Coronary artery (tissue), 2 donors: ENCODE measurements at regions not wholly inside any gene's neighbourhood (a gene's known extent, or its start where the extent isn't known, plus 50 kb on each side); places are given as distances from the start of the nearest gene placed in this dataset.

Experiments used
- DNase-seq: peaks from one replicate; pipeline ENCODE4 v3.0.0-alpha.2; 2017; ENCODE audit warnings: low spot score
- H3K27ac ChIP-seq, 2 donors: fragments of 200-600 bp; sonication (generic); one replicate each; pipeline ENCODE4 v1.5.1; 2016 to 2019
- H3K4me3 ChIP-seq: fragments of 200-600 bp; sonication (generic); 2 replicates; pipeline ENCODE4 v1.5.1; 2016; ENCODE audit warnings: mild to moderate bottlenecking, moderate library complexity
- CTCF ChIP-seq: fragments of 200-600 bp; sonication (generic); IDR thresholded peaks from one replicate; pipeline ENCODE4 v1.5.1; 2019; ENCODE audit warnings: antibody characterized with exemption

- no peak for TF ChIP-seq CTCF
- no peak overlapping the region for H3K27ac ChIP-seq
- DNase-seq: no peak
- H3K4me3 ChIP-seq: no peak overlapping the region
Measured at GRCh38 chr13:66106246-66106645, 1123.9 kb downstream of the PCDH9 start.

GRCh38 chr13:66102864-66103263, 1127.3 kb downstream of the PCDH9 start:
- no peak for DNase-seq
- no peak overlapping the region for H3K4me3 ChIP-seq
- H3K27ac ChIP-seq: no peak overlapping the region
- TF ChIP-seq CTCF: no peak

GRCh38 chr13:66099825-66100224, 1130.3 kb downstream of the PCDH9 start:
- H3K4me3 ChIP-seq: no peak overlapping the region
- no peak for DNase-seq
- no peak for TF ChIP-seq CTCF

GRCh38 chr13:66098931-66099628, 1131.1 kb downstream of the PCDH9 start:
- Histone ChIP-seq H3K4me3 (no peak overlapping the region), H3K27ac (no peak overlapping the region)
- no peak for DNase-seq
- no peak for TF ChIP-seq CTCF

More at GRCh38 chr13:66099825-66100224, 1130.3 kb downstream of the PCDH9 start:
- no peak overlapping the region for H3K27ac ChIP-seq

GRCh38 chr13:66089711-66090110, 1140.4 kb downstream of the PCDH9 start:
- Histone ChIP-seq H3K27ac (no peak overlapping the region), H3K4me3 (no peak overlapping the region)
- TF ChIP-seq CTCF: no peak
- no peak for DNase-seq

- Histone ChIP-seq H3K4me3 (no peak overlapping the region), H3K27ac (no peak overlapping the region)
- no peak for DNase-seq
- TF ChIP-seq CTCF: no peak
Measured at GRCh38 chr13:66087269-66087710, 1142.8 kb downstream of the PCDH9 start.

- no peak for TF ChIP-seq CTCF
- H3K4me3 ChIP-seq: no peak overlapping the region
- H3K27ac ChIP-seq: no peak overlapping the region
- DNase-seq: no peak
Measured at GRCh38 chr13:66077132-66077689, 1152.9 kb downstream of the PCDH9 start.
